ENCODE measurements at regions not wholly inside any gene's neighbourhood (a gene's known extent, or its start where the extent isn't known, plus 50 kb on each side); places are given as distances from the start of the nearest gene placed in this dataset.

DNA sequence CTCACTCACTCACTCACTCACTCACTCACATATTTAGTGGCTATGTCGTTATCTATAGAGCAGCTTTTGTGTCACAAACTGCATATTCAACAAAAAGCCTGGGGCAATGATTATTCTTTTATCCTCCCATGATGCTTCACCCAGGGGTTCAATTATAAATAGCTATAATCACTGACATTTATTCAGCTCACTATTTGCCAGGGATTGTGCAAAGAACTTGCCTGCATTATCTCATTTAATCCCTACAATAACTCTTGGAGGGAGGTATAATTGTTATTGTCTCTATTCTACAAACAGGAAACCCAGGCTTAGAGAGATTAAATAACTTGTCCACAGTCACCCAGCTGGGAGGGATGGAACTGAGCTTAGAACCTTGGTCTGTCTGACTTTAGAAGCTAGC is 298.0 kb upstream of the MSX2 start:
- Histone ChIP-seq H3K4me3 (no peak overlapping the region), H3K27me3 (no peaks in the 10 kb centered on the region), H3K27ac (no peak overlapping the region), H3K9me3 (no peaks in the 10 kb centered on the region), H3K36me3 (no peaks in the 10 kb centered on the region), H3K4me1 (no peaks in the 10 kb centered on the region)
- 36 to 48% methylated on average over 1 of the region's 1 CpG for WGBS, 2 donors
- DNase-seq (ENCODE audit: low spot score in 2 of 2) = no peak
- TF ChIP-seq CTCF (IDR thresholded peaks at IDR 0.05) = no peak
- TF ChIP-seq EP300 (IDR thresholded peaks at IDR 0.05) = no peak
- no peak for TF ChIP-seq POLR2A (IDR thresholded peaks at IDR 0.05)

- peaks cover 0 to 3% of the 10 kb centered on the region in 2 donors for H3K27me3 ChIP-seq
- TF ChIP-seq EP300 (IDR thresholded peaks at IDR 0.05) (no peak), CTCF (IDR thresholded peaks at IDR 0.05) (no peak), POLR2A (IDR thresholded peaks at IDR 0.05) (no peak)
- no peak for DNase-seq (ENCODE audit: low spot score in 2 of 2)
- H3K4me3 ChIP-seq = no peak overlapping the region
- H3K4me1 ChIP-seq = no peaks in the 10 kb centered on the region
- H3K9me3 ChIP-seq = no peaks in the 10 kb centered on the region
- H3K27ac ChIP-seq = no peak overlapping the region
- H3K36me3 ChIP-seq = no peaks in the 10 kb centered on the region
- 67 to 75% methylated on average over 4 of the region's 4 CpGs for WGBS, 2 donors
These were observed 297.5 kb upstream of the MSX2 start for GRCh38 chr5:174426851-174427250.

DNA sequence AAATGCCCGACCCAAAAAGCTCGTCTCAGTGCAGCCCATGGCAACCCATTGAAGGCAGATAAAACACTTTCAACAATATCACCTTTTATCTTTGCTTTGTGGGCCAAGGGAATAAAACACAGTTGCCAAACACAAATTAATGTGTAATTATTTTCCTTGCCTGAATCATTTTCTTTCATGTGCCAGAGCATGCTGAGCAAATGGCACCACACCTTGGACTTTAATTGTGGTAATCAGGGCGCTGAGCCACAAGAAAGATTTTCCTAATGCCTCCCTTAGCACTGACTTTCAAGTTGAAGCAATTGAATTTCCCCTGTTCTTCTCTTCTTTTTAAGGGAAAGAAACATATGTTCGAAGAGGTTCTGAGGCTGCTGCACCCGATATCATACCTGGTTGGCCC is 297.1 kb upstream of the MSX2 start:
- WGBS, 2 donors = 67 to 72% methylated on average over 5 of the region's 5 CpGs
- no peak overlapping the region for H3K4me3 ChIP-seq
- no peak overlapping the region for H3K27ac ChIP-seq
- peaks cover 0 to 5% of the 10 kb centered on the region in 2 donors for H3K27me3 ChIP-seq
- no peak for DNase-seq (ENCODE audit: low spot score in 2 of 2)
- TF ChIP-seq POLR2A (IDR thresholded peaks at IDR 0.05) (no peak), CTCF (IDR thresholded peaks at IDR 0.05) (no peak), EP300 (IDR thresholded peaks at IDR 0.05) (no peak)
- H3K4me1 ChIP-seq = no peaks in the 10 kb centered on the region
- H3K36me3 ChIP-seq = no peaks in the 10 kb centered on the region
- no peaks in the 10 kb centered on the region for H3K9me3 ChIP-seq

DNA sequence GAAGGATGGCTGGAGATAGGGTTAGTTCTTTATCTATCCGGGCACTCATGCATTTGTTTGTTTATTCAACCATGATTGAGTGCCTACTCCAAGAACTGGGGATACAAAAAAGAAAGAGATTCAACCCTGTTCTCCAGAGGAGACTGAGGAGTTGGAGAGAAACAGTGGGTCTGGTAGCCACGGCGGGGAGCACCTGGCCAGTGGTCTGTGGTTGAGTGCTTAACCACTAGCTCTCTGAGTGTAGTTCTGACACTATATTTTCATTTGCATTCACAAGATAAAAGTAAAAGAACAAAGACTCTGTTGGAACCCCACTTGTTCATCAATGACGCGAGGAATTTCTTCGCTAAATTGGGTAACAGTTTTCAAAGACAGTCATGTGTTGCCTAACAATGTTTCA is 295.5 kb upstream of the MSX2 start:
- H3K4me1 ChIP-seq = no peaks in the 10 kb centered on the region
- no peak overlapping the region for H3K4me3 ChIP-seq
- H3K36me3 ChIP-seq = no peaks in the 10 kb centered on the region
- 92 to 93% methylated on average over 6 of the region's 6 CpGs for WGBS, 2 donors
- no peak for DNase-seq (ENCODE audit: low spot score in 2 of 2)
- H3K9me3 ChIP-seq = no peaks in the 10 kb centered on the region
- peaks cover 0 to 9% of the 10 kb centered on the region in 2 donors for H3K27me3 ChIP-seq
- TF ChIP-seq EP300 (IDR thresholded peaks at IDR 0.05) (no peak), CTCF (IDR thresholded peaks at IDR 0.05) (no peak), POLR2A (IDR thresholded peaks at IDR 0.05) (no peak)
- H3K27ac ChIP-seq = no peak overlapping the region

- H3K27me3 ChIP-seq = peaks cover 0 to 9% of the 10 kb centered on the region in 2 donors
- H3K27ac ChIP-seq = no peak overlapping the region
- H3K9me3 ChIP-seq = no peaks in the 10 kb centered on the region
- no peaks in the 10 kb centered on the region for H3K36me3 ChIP-seq
- WGBS, 2 donors = 83 to 87% methylated on average over 3 of the region's 3 CpGs
- H3K4me1 ChIP-seq = no peaks in the 10 kb centered on the region
- TF ChIP-seq POLR2A (IDR thresholded peaks at IDR 0.05) (no peak), CTCF (IDR thresholded peaks at IDR 0.05) (no peak), EP300 (IDR thresholded peaks at IDR 0.05) (no peak)
- H3K4me3 ChIP-seq = no peak overlapping the region
- no peak for DNase-seq (ENCODE audit: low spot score in 2 of 2)
These were observed 293.4 kb upstream of the MSX2 start for GRCh38 chr5:174430940-174431339.

Measured in tibial nerve (tissue), 4 donors.